HCT116 (cell line): ENCODE measurements at regions not wholly inside any gene's neighbourhood (a gene's known extent, or its start where the extent isn't known, plus 50 kb on each side); places are given as distances from the start of the nearest gene placed in this dataset.

Source experiments
- ATAC-seq: fragments of 200-7000 bp; cut with Tn5 transposase; 2 replicates; pipeline ENCODE4 v1.9.1; 2020; ENCODE audit warnings: mild to moderate bottlenecking, moderate library complexity
- BruUV-seq: library from RNA; stranded (reverse); fragments of 400-500 nt; replicated peaks from 2 replicates; lab custom pipeline; 2021; lab: Mats Ljungman, UMichigan
- CTCF ChIA-PET: fragments of 300-600 bp; sonication (Branson Sonifier 250); formaldehyde crosslinking; loops from one replicate; lab custom pipeline; 2021; ENCODE audit warnings: antibody characterized with exemption; lab: Charles Lee
- POLR2A ChIA-PET: fragments of 300-600, 350-600 bp; sonication (Branson Sonifier 250); formaldehyde crosslinking; loops from one replicate; lab custom pipeline; 2021; ENCODE audit warnings: antibody characterized with exemption; lab: Charles Lee
- RAD21 ChIA-PET, 2 experiments: fragments of 300-600 bp; sonication (Branson Sonifier 250); formaldehyde crosslinking; loops; one replicate each; lab custom pipeline; 2023; ENCODE audit warnings: low total read pairs in 2 of 2; ENCODE audit not compliant: uncharacterized antibody in 2 of 2, unreplicated experiment in 2 of 2, low non-redundant PET in 1 of 2; lab: Charles Lee
- DNase-seq: peaks from one replicate; pipeline ENCODE4 v3.0.0-alpha.2; 2010; ENCODE audit warnings: low read depth, low spot score
- H2AFZ ChIP-seq: fragments of 200-600 bp; shearing (Covaris generic), sonication (generic); 2 replicates; pipeline ENCODE4 v1.6.1; 2017; ENCODE audit warnings: low read depth, mixed run types, mixed read lengths, antibody characterized with exemption, low read length; ENCODE audit not compliant: poor library complexity, severe bottlenecking
- H3K27ac ChIP-seq: 2 replicates; pipeline ENCODE4 v1.5.1; 2012; ENCODE audit warnings: low read depth, low read length
- H3K27me3 ChIP-seq: fragments of 200-600 bp; sonication (generic); 2 replicates; pipeline ENCODE4 v1.6.1; 2016; ENCODE audit warnings: mixed run types, low read length, mixed read lengths; ENCODE audit not compliant: insufficient read depth
- H3K36me3 ChIP-seq, 2 experiments: fragments of 200-500 bp in 1 of 2; fragments of 200-600 bp in 1 of 2; sonication (Bioruptor generic) in 1 of 2; sonication (generic) in 1 of 2; 2 replicates each; pipeline versions ENCODE4 v1.5.1 to v1.6.1; 2014 to 2016; ENCODE audit warnings: low read length in 2 of 2, inconsistent platforms in 1 of 2, mixed read lengths in 1 of 2, mixed run types in 1 of 2; ENCODE audit not compliant: insufficient read depth in 2 of 2, control insufficient read depth in 1 of 2
- H3K4me1 ChIP-seq, 2 experiments: fragments of 200-600 bp in 1 of 2; sonication (generic) in 1 of 2; 2 replicates each; pipeline versions ENCODE4 v1.5.1 to v1.6.1; 2012 to 2017; ENCODE audit warnings: low read length in 2 of 2, inconsistent platforms in 1 of 2, mild to moderate bottlenecking in 1 of 2, mixed read lengths in 1 of 2, mixed run types in 1 of 2, moderate library complexity in 1 of 2; ENCODE audit not compliant: insufficient read depth in 2 of 2, control insufficient read depth in 1 of 2
- H3K4me2 ChIP-seq: fragments of 200-600 bp; sonication (generic); 2 replicates; pipeline ENCODE4 v1.6.1; 2017; ENCODE audit warnings: mixed run types, low read length, mixed read lengths
- H3K4me3 ChIP-seq, 2 experiments: fragments of 200-600 bp in 1 of 2; sonication (generic) in 1 of 2; replicated peaks in 1 of 2; 2 replicates each; pipeline ENCODE4 v1.5.1; 2011 to 2016; ENCODE audit warnings: low read length in 2 of 2, control low read depth in 1 of 2, low read depth in 1 of 2, mild to moderate bottlenecking in 1 of 2, mixed read lengths in 1 of 2, mixed run types in 1 of 2
- H3K79me2 ChIP-seq: fragments of 200-600 bp; sonication (generic); 2 replicates; pipeline ENCODE4 v1.6.1; 2017; ENCODE audit warnings: mild to moderate bottlenecking, mixed run types, low read length, moderate library complexity, mixed read lengths; ENCODE audit not compliant: insufficient read depth
- H3K9ac ChIP-seq: fragments of 200-600 bp; sonication (generic); 2 replicates; pipeline ENCODE4 v1.6.1; 2016; ENCODE audit warnings: low read length, mixed read lengths
- H3K9me2 ChIP-seq: fragments of 200-600 bp; sonication (generic), shearing (Covaris generic); 2 replicates; pipeline ENCODE4 v1.6.1; 2017; ENCODE audit warnings: mixed run types, mild to moderate bottlenecking, moderate library complexity; ENCODE audit not compliant: insufficient read depth
- H3K9me3 ChIP-seq, 2 experiments: fragments of 200-500 bp in 1 of 2; fragments of 200-600 bp in 1 of 2; sonication (Bioruptor generic) in 1 of 2; sonication (generic) in 1 of 2; 2 replicates each; pipeline ENCODE4 v1.6.1; 2014 to 2017; ENCODE audit warnings: low read length in 2 of 2, mixed read lengths in 2 of 2, inconsistent platforms in 1 of 2, low read depth in 1 of 2, mild to moderate bottlenecking in 1 of 2, mixed run types in 1 of 2, moderate library complexity in 1 of 2; ENCODE audit not compliant: control insufficient read depth in 1 of 2, insufficient read depth in 1 of 2
- H4K20me1 ChIP-seq: fragments of 200-600 bp; sonication (generic), shearing (Covaris generic); 2 replicates; pipeline ENCODE4 v1.6.1; 2017; ENCODE audit warnings: mixed run types, mild to moderate bottlenecking, moderate library complexity; ENCODE audit not compliant: insufficient read depth
- CBX3 ChIP-seq: IDR thresholded peaks from 2 replicates; pipeline ENCODE4 v1.6.1; 2012; ENCODE audit warnings: low read depth
- CEBPB ChIP-seq: IDR thresholded peaks from 2 replicates; pipeline ENCODE4 v1.6.1; 2012; ENCODE audit warnings: low read depth
- EGR1 ChIP-seq: IDR thresholded peaks from 2 replicates; pipeline ENCODE4 v1.6.1; 2012; ENCODE audit warnings: low read depth
- EZH2 ChIP-seq: fragments of 200-600 bp; sonication (generic); IDR thresholded peaks from 2 replicates; pipeline ENCODE4 v1.6.1; 2017; ENCODE audit warnings: antibody characterized with exemption, mixed run types
- EZH2phosphoT487 ChIP-seq: fragments of 200-600 bp; IDR thresholded peaks from 2 replicates; pipeline ENCODE4 v1.6.1; 2018; ENCODE audit warnings: antibody characterized with exemption, borderline replicate concordance
- FOSL1 ChIP-seq: IDR thresholded peaks from 2 replicates; pipeline ENCODE4 v1.6.1; 2012; ENCODE audit warnings: low read depth
- JUND ChIP-seq: IDR thresholded peaks from 2 replicates; pipeline ENCODE4 v1.6.1; 2012
- POLR2A ChIP-seq: IDR thresholded peaks from 2 replicates; pipeline ENCODE4 v1.7.0; 2011; ENCODE audit warnings: borderline replicate concordance; ENCODE audit not compliant: insufficient read depth, insufficient read length; ENCODE audit errors: extremely low read depth
- POLR2AphosphoS5 ChIP-seq: IDR thresholded peaks from 2 replicates; pipeline ENCODE4 v1.6.1; 2011; ENCODE audit warnings: mild to moderate bottlenecking, low read depth, low read length, moderate library complexity
- RAD21 ChIP-seq: IDR thresholded peaks from 2 replicates; pipeline ENCODE4 v1.6.1; 2012; ENCODE audit warnings: low read depth, mild to moderate bottlenecking
- SIN3A ChIP-seq: IDR thresholded peaks from 2 replicates; pipeline ENCODE4 v1.6.1; 2012; ENCODE audit warnings: low read depth
- SP1 ChIP-seq: IDR thresholded peaks from 2 replicates; pipeline ENCODE4 v1.6.1; 2012; ENCODE audit warnings: low read depth
- SRF ChIP-seq: IDR thresholded peaks from 2 replicates; pipeline ENCODE4 v1.6.1; 2012; ENCODE audit warnings: low read depth
- TCF7L2 ChIP-seq: IDR thresholded peaks from 2 replicates; pipeline ENCODE4 v1.7.0; 2011; ENCODE audit warnings: borderline replicate concordance, inconsistent platforms; ENCODE audit not compliant: insufficient read depth, insufficient read length; ENCODE audit errors: extremely low read depth
- ZFX ChIP-seq: fragments of 450-650 bp; IDR thresholded peaks from 2 replicates; pipeline ENCODE4 v1.6.1; 2017
- intact Hi-C: fragments of 100-400 bp; cut with micrococcal nuclease; formaldehyde crosslinking; loops from 2 replicates; pipeline ENCODE4 v1.10.0; 2022
- TF ChIP-seq, protein P1 (sequence below): IDR thresholded peaks from 2 replicates; pipeline ENCODE4 v1.6.1; 2012
- TF ChIP-seq, protein P2 (sequence below): IDR thresholded peaks from 2 replicates; pipeline ENCODE4 v1.6.1; 2012; ENCODE audit warnings: low read depth
- TF ChIP-seq, protein P3 (sequence below), 3 experiments: fragments of 200-600 bp in 1 of 3; sonication (generic) in 1 of 3; IDR thresholded peaks in 2 of 3; conservative IDR thresholded peaks in 1 of 3; 2 replicates each; pipeline ENCODE4 v1.5.1; 2012 to 2017; ENCODE audit warnings: low read depth in 2 of 3, low read length in 2 of 3, antibody characterized with exemption in 1 of 3, borderline replicate concordance in 1 of 3, control low read depth in 1 of 3, mild to moderate bottlenecking in 1 of 3, mixed read lengths in 1 of 3, mixed run types in 1 of 3, moderate library complexity in 1 of 3; ENCODE audit not compliant: insufficient read depth in 1 of 3

DNA sequence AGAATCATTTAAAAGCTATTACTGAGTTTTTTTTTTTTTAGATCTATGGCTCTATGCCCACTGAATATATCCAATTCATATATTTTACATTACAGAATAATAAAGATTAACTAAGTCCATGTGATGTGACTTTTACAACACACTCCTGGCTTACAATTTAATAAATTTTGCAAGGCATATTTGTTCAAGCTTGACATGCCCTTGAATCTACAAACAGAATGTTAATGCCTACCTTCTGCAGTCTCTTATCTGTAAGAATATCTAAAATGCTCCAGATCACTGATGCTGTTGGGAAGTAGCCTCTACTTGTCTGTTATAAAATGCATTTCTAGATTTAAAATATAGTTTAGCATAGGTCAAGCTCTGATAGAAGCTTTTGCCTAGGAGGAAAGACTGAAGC, 100.7 kb upstream of the RASGEF1B start:
- Histone ChIP-seq H3K79me2 (no peaks in the 10 kb centered on the region), H3K27me3 (peaks cover 7% of the 10 kb centered on the region), H3K4me3 (no peak overlapping the region), H3K36me3 (no peaks in the 10 kb centered on the region), H3K27ac (no peak overlapping the region), H2AFZ (no peak overlapping the region), H3K4me2 (no peak overlapping the region), H3K4me1 (no peaks in the 10 kb centered on the region), H3K9ac (no peak overlapping the region), H3K9me3 (no peaks in the 10 kb centered on the region), H3K9me2 (no peaks in the 10 kb centered on the region), H4K20me1 (no peaks in the 10 kb centered on the region; the same call in 1 of the 2 replicates)
- DNase-seq: no peak
- ATAC-seq: no peak
- no TSS peak for BruUV-seq
- POLR2A ChIA-PET: no interaction called here
- RAD21 ChIA-PET: no interaction called here
- CTCF ChIA-PET: no interaction called here
- intact Hi-C loops: no loop called here
- no peak for TF ChIP-seq SP1
- no peak for TF ChIP-seq POLR2A
- TF ChIP-seq, protein P1, sequence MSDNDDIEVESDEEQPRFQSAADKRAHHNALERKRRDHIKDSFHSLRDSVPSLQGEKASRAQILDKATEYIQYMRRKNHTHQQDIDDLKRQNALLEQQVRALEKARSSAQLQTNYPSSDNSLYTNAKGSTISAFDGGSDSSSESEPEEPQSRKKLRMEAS: no peak
- TF ChIP-seq FOSL1: no peak
- no peak for TF ChIP-seq SIN3A

DNA sequence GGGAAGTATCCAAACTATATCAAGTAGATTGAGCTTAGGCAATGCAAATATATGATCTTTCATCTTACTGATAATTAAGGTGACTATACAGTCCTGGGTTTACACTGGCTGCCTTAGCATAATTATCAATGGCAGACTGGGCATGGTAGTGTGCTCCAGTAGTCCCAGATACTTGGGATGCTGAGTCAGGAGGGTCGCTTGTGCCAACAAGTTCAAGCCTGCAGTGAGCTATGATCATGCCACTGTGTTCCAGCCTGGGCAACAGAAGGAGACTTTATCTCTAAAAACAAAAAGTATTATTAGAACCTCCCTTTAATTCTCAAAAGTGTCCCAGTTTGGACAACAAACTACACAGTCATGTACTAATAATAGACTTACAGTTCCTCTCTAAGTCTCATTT, 99.4 kb upstream of the RASGEF1B start:
- Histone ChIP-seq H3K4me3 (no peak overlapping the region), H3K4me1 (no peaks in the 10 kb centered on the region), H3K9me3 (no peaks in the 10 kb centered on the region), H3K9ac (no peak overlapping the region), H3K4me2 (no peak overlapping the region), H3K9me2 (no peaks in the 10 kb centered on the region), H3K36me3 (no peaks in the 10 kb centered on the region), H3K27me3 (peaks cover 7% of the 10 kb centered on the region), H4K20me1 (no peaks in the 10 kb centered on the region; the same call in 1 of the 2 replicates), H2AFZ (no peak overlapping the region), H3K27ac (no peak overlapping the region), H3K79me2 (no peaks in the 10 kb centered on the region)
- no TSS peak for BruUV-seq
- RAD21 ChIA-PET: no interaction called here
- ATAC-seq: no peak
- CTCF ChIA-PET: no interaction called here
- POLR2A ChIA-PET: no interaction called here
- DNase-seq: no peak
- intact Hi-C loops: no loop called here
- no peak for TF ChIP-seq SRF
- no peak for TF ChIP-seq EGR1
- no peak for TF ChIP-seq JUND
- no peak for TF ChIP-seq CEBPB
- TF ChIP-seq, protein P1: no peak
- TF ChIP-seq EZH2phosphoT487: no peak
- no peak for TF ChIP-seq POLR2AphosphoS5
- TF ChIP-seq SIN3A: no peak
- TF ChIP-seq, protein P2, sequence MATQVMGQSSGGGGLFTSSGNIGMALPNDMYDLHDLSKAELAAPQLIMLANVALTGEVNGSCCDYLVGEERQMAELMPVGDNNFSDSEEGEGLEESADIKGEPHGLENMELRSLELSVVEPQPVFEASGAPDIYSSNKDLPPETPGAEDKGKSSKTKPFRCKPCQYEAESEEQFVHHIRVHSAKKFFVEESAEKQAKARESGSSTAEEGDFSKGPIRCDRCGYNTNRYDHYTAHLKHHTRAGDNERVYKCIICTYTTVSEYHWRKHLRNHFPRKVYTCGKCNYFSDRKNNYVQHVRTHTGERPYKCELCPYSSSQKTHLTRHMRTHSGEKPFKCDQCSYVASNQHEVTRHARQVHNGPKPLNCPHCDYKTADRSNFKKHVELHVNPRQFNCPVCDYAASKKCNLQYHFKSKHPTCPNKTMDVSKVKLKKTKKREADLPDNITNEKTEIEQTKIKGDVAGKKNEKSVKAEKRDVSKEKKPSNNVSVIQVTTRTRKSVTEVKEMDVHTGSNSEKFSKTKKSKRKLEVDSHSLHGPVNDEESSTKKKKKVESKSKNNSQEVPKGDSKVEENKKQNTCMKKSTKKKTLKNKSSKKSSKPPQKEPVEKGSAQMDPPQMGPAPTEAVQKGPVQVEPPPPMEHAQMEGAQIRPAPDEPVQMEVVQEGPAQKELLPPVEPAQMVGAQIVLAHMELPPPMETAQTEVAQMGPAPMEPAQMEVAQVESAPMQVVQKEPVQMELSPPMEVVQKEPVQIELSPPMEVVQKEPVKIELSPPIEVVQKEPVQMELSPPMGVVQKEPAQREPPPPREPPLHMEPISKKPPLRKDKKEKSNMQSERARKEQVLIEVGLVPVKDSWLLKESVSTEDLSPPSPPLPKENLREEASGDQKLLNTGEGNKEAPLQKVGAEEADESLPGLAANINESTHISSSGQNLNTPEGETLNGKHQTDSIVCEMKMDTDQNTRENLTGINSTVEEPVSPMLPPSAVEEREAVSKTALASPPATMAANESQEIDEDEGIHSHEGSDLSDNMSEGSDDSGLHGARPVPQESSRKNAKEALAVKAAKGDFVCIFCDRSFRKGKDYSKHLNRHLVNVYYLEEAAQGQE: no peak
- no peak for TF ChIP-seq TCF7L2
- no peak for TF ChIP-seq RAD21
- TF ChIP-seq EZH2: no peak
- TF ChIP-seq CBX3: no peak
- TF ChIP-seq ZFX: no peak
- no peak for TF ChIP-seq SP1
- TF ChIP-seq, protein P3, sequence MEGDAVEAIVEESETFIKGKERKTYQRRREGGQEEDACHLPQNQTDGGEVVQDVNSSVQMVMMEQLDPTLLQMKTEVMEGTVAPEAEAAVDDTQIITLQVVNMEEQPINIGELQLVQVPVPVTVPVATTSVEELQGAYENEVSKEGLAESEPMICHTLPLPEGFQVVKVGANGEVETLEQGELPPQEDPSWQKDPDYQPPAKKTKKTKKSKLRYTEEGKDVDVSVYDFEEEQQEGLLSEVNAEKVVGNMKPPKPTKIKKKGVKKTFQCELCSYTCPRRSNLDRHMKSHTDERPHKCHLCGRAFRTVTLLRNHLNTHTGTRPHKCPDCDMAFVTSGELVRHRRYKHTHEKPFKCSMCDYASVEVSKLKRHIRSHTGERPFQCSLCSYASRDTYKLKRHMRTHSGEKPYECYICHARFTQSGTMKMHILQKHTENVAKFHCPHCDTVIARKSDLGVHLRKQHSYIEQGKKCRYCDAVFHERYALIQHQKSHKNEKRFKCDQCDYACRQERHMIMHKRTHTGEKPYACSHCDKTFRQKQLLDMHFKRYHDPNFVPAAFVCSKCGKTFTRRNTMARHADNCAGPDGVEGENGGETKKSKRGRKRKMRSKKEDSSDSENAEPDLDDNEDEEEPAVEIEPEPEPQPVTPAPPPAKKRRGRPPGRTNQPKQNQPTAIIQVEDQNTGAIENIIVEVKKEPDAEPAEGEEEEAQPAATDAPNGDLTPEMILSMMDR (IDR thresholded peaks at IDR 0.05 in 2 of 3, conservative IDR thresholded peaks at IDR 0.05 in 1 of 3; ENCODE audit: borderline replicate concordance in 1 of 3, insufficient read depth in 1 of 3, low read depth in 2 of 3, low read length in 2 of 3): no peak
